IMR-90 (cell line): ENCODE measurements at regions not wholly inside any gene's neighbourhood (a gene's known extent, or its start where the extent isn't known, plus 50 kb on each side); places are given as distances from the start of the nearest gene placed in this dataset.

Source experiments
- ATAC-seq: fragments of 200-7000 bp; cut with Tn5 transposase; 2 replicates; pipeline ENCODE4 v1.9.1; 2020; ENCODE audit warnings: low read depth, mild to moderate bottlenecking, moderate library complexity
- BruUV-seq: library from RNA; stranded (reverse); fragments of 400-500 nt; replicated peaks from 2 replicates; lab custom pipeline; 2021; lab: Mats Ljungman, UMichigan
- CTCF ChIA-PET: fragments of 300-600 bp; formaldehyde crosslinking; extraction: SDS; loops from one replicate; lab custom pipeline; 2021; ENCODE audit warnings: antibody characterized with exemption; lab: Yijun Ruan, JAX
- POLR2A ChIA-PET: fragments of 300-600 bp; sonication (Branson Sonifier 250); formaldehyde crosslinking; loops from one replicate; lab custom pipeline; 2022; ENCODE audit warnings: antibody characterized with exemption; ENCODE audit not compliant: unreplicated experiment; lab: Charles Lee
- DNase-seq: peaks from one replicate; pipeline ENCODE4 v3.0.0; 2013
- H2AFZ ChIP-seq: replicated peaks from 2 replicates; pipeline ENCODE3; 2013; ENCODE audit warnings: low read length, mild to moderate bottlenecking; ENCODE audit not compliant: poor library complexity
- H2AK5ac ChIP-seq: 2 replicates; pipeline ENCODE4 v1.6.1; 2013; ENCODE audit warnings: low read depth, low read length, inconsistent platforms
- H2AK9ac ChIP-seq: replicated peaks from 2 replicates; pipeline ENCODE3; 2013; ENCODE audit warnings: mild to moderate bottlenecking, low read depth, low read length, moderate library complexity; ENCODE audit not compliant: poor library complexity
- H2BK120ac ChIP-seq: 2 replicates; pipeline ENCODE4 v1.6.1; 2013; ENCODE audit warnings: low read depth, low read length, inconsistent platforms
- H2BK15ac ChIP-seq: 3 replicates; pipeline ENCODE4 v1.6.1; 2013; ENCODE audit warnings: low read depth, low read length, inconsistent platforms
- H2BK20ac ChIP-seq: 2 replicates; pipeline ENCODE4 v1.6.1; 2013; ENCODE audit warnings: low read depth, mild to moderate bottlenecking, inconsistent platforms, low read length, moderate library complexity
- H2BK5ac ChIP-seq: 2 replicates; pipeline ENCODE4 v1.6.1; 2013; ENCODE audit warnings: mild to moderate bottlenecking, low read depth, low read length, inconsistent platforms; ENCODE audit not compliant: poor library complexity, severe bottlenecking
- H3K14ac ChIP-seq: replicated peaks from 2 replicates; pipeline ENCODE4 v1.6.1; 2013; ENCODE audit warnings: low read depth, low read length, inconsistent platforms
- H3K18ac ChIP-seq: 2 replicates; pipeline ENCODE4 v1.6.1; 2013; ENCODE audit warnings: low read depth, low read length, control low read depth
- H3K23ac ChIP-seq: 2 replicates; pipeline ENCODE4 v1.6.1; 2013; ENCODE audit warnings: low read depth, low read length, inconsistent platforms
- H3K27ac ChIP-seq: 2 replicates; pipeline ENCODE4 v1.5.1; 2013; ENCODE audit warnings: mild to moderate bottlenecking, control low read depth, low read length; ENCODE audit not compliant: insufficient read depth
- H3K27me3 ChIP-seq: 2 replicates; pipeline ENCODE4 v1.6.1; 2013; ENCODE audit warnings: low read length; ENCODE audit not compliant: control insufficient read depth, insufficient read depth
- H3K36me3 ChIP-seq: 2 replicates; pipeline ENCODE4 v1.6.1; 2013; ENCODE audit warnings: low read length, mixed read lengths; ENCODE audit not compliant: control insufficient read depth, insufficient read depth
- H3K4ac ChIP-seq: 2 replicates; pipeline ENCODE4 v1.6.1; 2013; ENCODE audit warnings: low read depth, low read length, inconsistent platforms
- H3K4me1 ChIP-seq: 2 replicates; pipeline ENCODE4 v1.6.1; 2013; ENCODE audit warnings: low read length, mixed read lengths; ENCODE audit not compliant: control insufficient read depth, insufficient read depth
- H3K4me2 ChIP-seq: 2 replicates; pipeline ENCODE4 v1.6.1; 2013; ENCODE audit warnings: low read depth, mild to moderate bottlenecking, control low read depth, low read length, moderate library complexity
- H3K4me3 ChIP-seq: 2 replicates; pipeline ENCODE4 v1.5.1; 2013; ENCODE audit warnings: low read depth, mild to moderate bottlenecking, control low read depth, low read length, moderate library complexity; ENCODE audit not compliant: insufficient read depth
- H3K56ac ChIP-seq: 2 replicates; pipeline ENCODE4 v1.6.1; 2013; ENCODE audit warnings: low read length, inconsistent platforms; ENCODE audit not compliant: insufficient read depth; ENCODE audit errors: extremely low read depth
- H3K79me1 ChIP-seq, 2 experiments: 2 replicates each; pipeline ENCODE4 v1.6.1; 2013; ENCODE audit warnings: low read length in 2 of 2, inconsistent platforms in 1 of 2, low read depth in 1 of 2
- H3K9ac ChIP-seq: 2 replicates; pipeline ENCODE4 v1.6.1; 2013; ENCODE audit warnings: low read depth, low read length, control low read depth
- H3K9me1 ChIP-seq: 2 replicates; pipeline ENCODE4 v1.6.1; 2013; ENCODE audit warnings: low read length, inconsistent platforms; ENCODE audit not compliant: insufficient read depth
- H3K9me3 ChIP-seq: 2 replicates; pipeline ENCODE4 v1.6.1; 2013; ENCODE audit warnings: low read length; ENCODE audit not compliant: control insufficient read depth, insufficient read depth
- H4K20me1 ChIP-seq: 2 replicates; pipeline ENCODE4 v1.6.1; 2013; ENCODE audit warnings: low read length, inconsistent platforms; ENCODE audit not compliant: insufficient read depth
- H4K5ac ChIP-seq: 2 replicates; pipeline ENCODE4 v1.6.1; 2013; ENCODE audit warnings: mild to moderate bottlenecking, low read depth, low read length, control low read depth
- H4K8ac ChIP-seq, 2 experiments: 2 replicates each; pipeline ENCODE4 v1.6.1; 2013; ENCODE audit warnings: low read depth in 2 of 2, low read length in 2 of 2, control low read depth in 1 of 2, inconsistent platforms in 1 of 2
- H4K91ac ChIP-seq: 2 replicates; pipeline ENCODE4 v1.6.1; 2013; ENCODE audit warnings: low read depth, low read length, inconsistent platforms; ENCODE audit not compliant: insufficient read depth
- ELK1 ChIP-seq: fragments of 150-350 bp; IDR thresholded peaks from 2 replicates; pipeline ENCODE4 v1.6.1; 2016; ENCODE audit warnings: low read depth, mild to moderate bottlenecking, low read length, moderate library complexity, borderline replicate concordance
- MAFK ChIP-seq: IDR thresholded peaks from 2 replicates; pipeline ENCODE4 v1.6.1; 2012; ENCODE audit warnings: low read depth, low read length, improper control_type of control experiment
- NFE2L2 ChIP-seq: fragments of 150-350 bp; IDR thresholded peaks from 2 replicates; pipeline ENCODE4 v1.6.1; 2016; ENCODE audit warnings: low read depth, mild to moderate bottlenecking, low read length
- WGBS, 2 experiments: methylation state at CpG; one replicate each; pipeline versions ENCODE4 v1.1.5 to v1.1.7; 2013; ENCODE audit warnings: missing lambda C conversion rate in 2 of 2; ENCODE audit not compliant: insufficient read length in 1 of 2; ENCODE audit errors: extremely low coverage in 2 of 2; 5-methylcytosine and 5-hydroxymethylcytosine counted together
- dilution Hi-C: fragments of 300-500 bp; cut with HindIII; formaldehyde crosslinking; loops from one replicate; pipeline ENCODE4 v1.14.3; 2018; ENCODE audit warnings: low sequenced_read_pairs; ENCODE audit not compliant: unreplicated experiment
- in situ Hi-C: fragments of 300-500 bp; cut with MboI; formaldehyde crosslinking; loops from 3 replicates; pipeline ENCODE4 v1.14.3; 2019; ENCODE audit warnings: low sequenced_read_pairs, inconsistent platforms, mixed read lengths
- intact Hi-C: fragments of 100-400 bp; cut with micrococcal nuclease; formaldehyde crosslinking; loops from 2 replicates; pipeline ENCODE4 v1.10.0; 2022

DNA sequence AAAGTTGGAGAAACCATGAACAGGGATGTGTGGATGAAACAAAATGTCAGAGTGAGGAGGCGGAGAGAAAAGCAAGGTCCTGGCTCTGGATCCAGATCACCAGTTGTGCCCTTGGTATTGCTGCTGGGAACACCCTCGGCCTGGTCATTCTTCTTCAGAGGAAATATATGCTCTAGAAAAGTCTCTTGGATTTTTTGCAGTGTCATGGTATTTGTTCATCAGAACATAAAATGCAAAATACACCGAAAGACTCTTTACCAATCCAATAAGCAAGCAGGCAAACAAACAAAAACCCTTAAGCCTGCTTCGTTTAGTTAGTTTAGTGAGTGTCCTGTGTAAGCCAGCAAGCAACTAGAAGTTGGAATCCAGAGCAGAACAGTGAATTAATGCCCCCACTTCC lies 88.7 kb upstream of the CDH6 start:
- Histone ChIP-seq H2AK5ac (peak overlapping the region; percentile 79; the same call in 1 of the 2 replicates), H2BK120ac (peak overlapping the region; percentile 77), H3K79me1 (no peaks in the 10 kb centered on the region), H2BK5ac (no peak overlapping the region), H3K4me1 (peaks cover 9% of the 10 kb centered on the region), H3K36me3 (no peaks in the 10 kb centered on the region), H2AFZ (no peak overlapping the region), H3K4me3 (no peak overlapping the region), H3K4me2 (no peak overlapping the region), H3K14ac (peak overlapping the region; percentile 37; the same call in 1 of the 2 replicates), H4K8ac (peak overlapping the region; percentile 37 to 60; a peak in 3 of 4 replicates), H3K27me3 (no peaks in the 10 kb centered on the region), H4K5ac (no peak overlapping the region), H3K4ac (peak overlapping the region; percentile 73), H2BK15ac (peak overlapping the region; percentile 77; the same call in 2 of the 3 replicates), H3K56ac (no peak overlapping the region), H4K91ac (peak overlapping the region; percentile 71), H4K20me1 (no peaks in the 10 kb centered on the region), H3K9me1 (0 out of 2 replicates have a peak, but pooled peaks cover 4% of the 10 kb centered on the region), H2AK9ac (no peak overlapping the region), H3K9me3 (no peaks in the 10 kb centered on the region), H3K27ac (no peak overlapping the region), H3K23ac (no peak overlapping the region), H2BK20ac (peak overlapping the region; percentile 86), H3K18ac (peak overlapping the region; percentile 69; the same call in 1 of the 2 replicates), H3K9ac (no peak overlapping the region)
- ChIA-PET CTCF (no interaction called here), POLR2A (no interaction called here)
- 100% methylated on average over 1 of the region's 4 CpGs; no CpG with 5 or more reads in 1 of the 2 experiments for WGBS, 2 experiments
- intact Hi-C loops = no loop called here
- DNase-seq = no peak
- dilution Hi-C loops = no loop called here
- no peak for TF ChIP-seq ELK1
- TF ChIP-seq MAFK = peak; percentile 55
- peak; percentile 77 for TF ChIP-seq NFE2L2
- in situ Hi-C loops = no loop called here
- no TSS peak for BruUV-seq
- no peak for ATAC-seq
